Esophagus squamous epithelium (tissue), 4 donors: ENCODE measurements at regions not wholly inside any gene's neighbourhood (a gene's known extent, or its start where the extent isn't known, plus 50 kb on each side); places are given as distances from the start of the nearest gene placed in this dataset.

Experiments
- POLR2A ChIP-seq, 4 donors: fragments of 450-650 bp; IDR thresholded peaks; one replicate each; pipeline ENCODE4 v1.6.1; 2017; ENCODE audit warnings: antibody characterized with exemption in 4 of 4, mild to moderate bottlenecking in 4 of 4, moderate library complexity in 3 of 4
- TF ChIP-seq, protein P1 (sequence below), 6 experiments: fragments of 450-650 bp in 4 of 6; fragments of 200-600 bp in 2 of 6; sonication (generic) in 2 of 6; IDR thresholded peaks; one replicate each; pipeline ENCODE4 v1.5.1; 2016 to 2019; ENCODE audit warnings: antibody characterized with exemption in 6 of 6, mild to moderate bottlenecking in 4 of 6, moderate library complexity in 4 of 6

DNA sequence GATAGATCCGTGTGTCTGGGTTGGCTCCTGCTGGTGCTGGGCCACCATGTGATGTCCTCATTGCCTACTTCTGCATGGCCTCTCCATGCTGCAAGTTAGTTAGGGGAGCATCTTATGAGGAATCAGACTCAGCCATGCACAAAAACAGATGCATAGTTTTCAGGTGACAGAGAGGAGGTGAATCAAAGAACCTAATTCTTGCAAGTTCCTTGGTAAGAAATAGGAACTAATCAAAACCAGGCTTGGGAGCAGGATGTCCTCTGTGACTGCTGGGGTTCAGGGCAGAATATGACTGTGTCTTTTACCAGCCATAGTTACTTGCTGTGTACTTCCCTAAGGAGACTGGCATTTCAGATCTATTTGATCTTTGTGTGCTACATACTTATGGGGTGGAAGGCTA lies 61.6 kb downstream of the C9orf152 start:
- TF ChIP-seq, protein P1, sequence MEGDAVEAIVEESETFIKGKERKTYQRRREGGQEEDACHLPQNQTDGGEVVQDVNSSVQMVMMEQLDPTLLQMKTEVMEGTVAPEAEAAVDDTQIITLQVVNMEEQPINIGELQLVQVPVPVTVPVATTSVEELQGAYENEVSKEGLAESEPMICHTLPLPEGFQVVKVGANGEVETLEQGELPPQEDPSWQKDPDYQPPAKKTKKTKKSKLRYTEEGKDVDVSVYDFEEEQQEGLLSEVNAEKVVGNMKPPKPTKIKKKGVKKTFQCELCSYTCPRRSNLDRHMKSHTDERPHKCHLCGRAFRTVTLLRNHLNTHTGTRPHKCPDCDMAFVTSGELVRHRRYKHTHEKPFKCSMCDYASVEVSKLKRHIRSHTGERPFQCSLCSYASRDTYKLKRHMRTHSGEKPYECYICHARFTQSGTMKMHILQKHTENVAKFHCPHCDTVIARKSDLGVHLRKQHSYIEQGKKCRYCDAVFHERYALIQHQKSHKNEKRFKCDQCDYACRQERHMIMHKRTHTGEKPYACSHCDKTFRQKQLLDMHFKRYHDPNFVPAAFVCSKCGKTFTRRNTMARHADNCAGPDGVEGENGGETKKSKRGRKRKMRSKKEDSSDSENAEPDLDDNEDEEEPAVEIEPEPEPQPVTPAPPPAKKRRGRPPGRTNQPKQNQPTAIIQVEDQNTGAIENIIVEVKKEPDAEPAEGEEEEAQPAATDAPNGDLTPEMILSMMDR (IDR thresholded peaks at IDR 0.05), result no peak
- no peak for TF ChIP-seq POLR2A (IDR thresholded peaks at IDR 0.05)
